HG02884 (cell line): ENCODE measurements at regions not wholly inside any gene's neighbourhood (a gene's known extent, or its start where the extent isn't known, plus 50 kb on each side); places are given as distances from the start of the nearest gene placed in this dataset.

Experiments used
- ATAC-seq: cut with Tn5 transposase; IDR thresholded peaks from one replicate; pipeline ENCODE4 v1.9.1; 2021; ENCODE audit warnings: mild to moderate bottlenecking, moderate library complexity; ENCODE audit not compliant: unreplicated experiment

DNA sequence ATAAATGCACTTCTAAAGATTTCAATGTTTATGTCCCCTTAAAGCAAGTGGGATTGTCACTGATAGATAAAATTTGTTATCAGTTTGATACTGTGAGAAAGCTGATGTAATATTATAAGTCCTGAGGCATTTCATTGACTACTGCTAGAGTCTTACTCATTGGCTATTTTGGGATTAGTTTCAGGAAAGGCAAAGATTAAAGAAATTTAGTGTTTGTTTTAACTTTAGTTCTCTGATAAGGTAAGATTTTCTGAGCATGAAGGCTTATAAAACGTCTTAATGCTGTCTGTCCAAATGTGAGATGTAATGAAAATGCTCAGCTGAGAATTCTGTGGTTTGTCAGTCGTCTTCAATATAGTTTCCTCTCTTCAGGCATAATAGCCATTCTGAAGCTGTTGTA lies 886.4 kb upstream of the CDH2 start:
- ATAC-seq = no peak

DNA sequence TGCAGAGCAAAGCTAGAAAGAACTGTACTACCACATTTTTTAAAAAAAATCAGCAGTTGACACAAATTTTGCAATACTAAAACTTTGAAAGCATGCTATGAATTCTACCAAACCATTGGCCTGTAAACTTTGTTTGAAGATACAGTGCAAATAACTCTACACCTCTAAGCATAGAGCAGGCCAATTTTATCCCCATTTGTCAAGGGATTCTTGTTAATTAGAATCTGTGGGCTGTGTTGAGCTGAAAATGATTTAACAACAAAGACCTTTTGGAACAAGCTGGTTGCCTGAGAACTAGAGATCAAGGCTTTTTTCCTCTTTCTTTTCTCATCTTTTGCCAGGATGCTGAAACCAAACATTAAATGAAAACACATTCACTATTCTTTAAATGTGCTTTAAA lies 886.0 kb upstream of the CDH2 start:
- ATAC-seq = no peak

DNA sequence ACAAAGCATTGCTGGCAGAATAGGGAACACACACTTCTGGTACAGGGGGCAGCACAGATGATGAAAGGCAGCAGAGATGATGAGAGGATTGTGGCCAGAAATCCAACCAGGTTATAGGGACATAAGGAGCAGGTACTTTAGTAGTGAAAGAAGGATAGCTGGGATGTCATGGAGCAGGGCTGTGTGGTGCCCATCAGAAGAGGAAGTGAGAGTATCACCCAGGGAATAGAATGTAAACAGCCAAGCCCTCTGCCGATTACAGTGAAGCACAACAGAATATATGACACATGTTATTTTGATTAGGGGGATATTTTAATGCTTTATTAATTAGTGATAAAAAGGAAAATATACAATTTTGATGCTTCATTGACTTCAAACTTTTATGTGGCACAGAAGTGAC lies 883.4 kb upstream of the CDH2 start:
- ATAC-seq = no peak

DNA sequence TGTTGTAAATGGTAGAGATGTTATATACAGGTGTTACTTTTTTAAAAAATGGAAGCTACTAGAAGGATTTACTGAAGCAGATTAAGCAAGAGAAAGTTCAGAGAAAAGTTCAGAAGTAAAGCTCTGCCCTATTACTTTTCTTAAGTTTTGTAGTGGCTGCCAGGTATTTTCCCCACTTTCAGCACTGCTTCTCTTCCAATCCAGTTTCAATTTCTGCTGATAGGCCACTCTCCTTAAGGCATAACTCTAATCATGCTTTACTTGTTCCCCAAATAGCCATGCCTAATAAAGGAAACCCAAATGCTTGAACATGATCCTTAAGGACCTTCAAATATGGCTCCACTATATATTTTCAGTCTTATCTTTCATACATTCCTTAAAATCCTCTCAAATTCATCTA lies 880.8 kb upstream of the CDH2 start:
- ATAC-seq = no peak

DNA sequence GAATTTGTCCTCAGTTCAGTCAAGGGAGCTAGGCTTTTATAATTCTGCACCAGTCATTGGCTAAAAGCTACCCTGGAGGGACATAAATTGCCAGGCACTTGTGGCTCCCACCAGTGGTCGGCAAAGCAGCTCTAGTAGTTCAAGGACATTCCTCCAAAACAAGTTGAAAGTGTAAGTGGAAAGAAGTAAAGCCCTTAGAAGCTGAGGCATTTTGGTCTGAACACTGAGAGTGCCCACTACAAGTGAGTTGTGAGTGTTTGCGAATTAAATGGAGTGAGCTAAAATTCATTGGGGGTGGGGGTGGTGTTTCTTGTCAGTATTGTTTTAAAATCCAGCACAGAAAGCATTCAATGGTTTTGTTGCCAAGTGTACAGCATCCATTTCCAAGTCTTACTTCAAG lies 879.9 kb upstream of the CDH2 start:
- no peak for ATAC-seq

DNA sequence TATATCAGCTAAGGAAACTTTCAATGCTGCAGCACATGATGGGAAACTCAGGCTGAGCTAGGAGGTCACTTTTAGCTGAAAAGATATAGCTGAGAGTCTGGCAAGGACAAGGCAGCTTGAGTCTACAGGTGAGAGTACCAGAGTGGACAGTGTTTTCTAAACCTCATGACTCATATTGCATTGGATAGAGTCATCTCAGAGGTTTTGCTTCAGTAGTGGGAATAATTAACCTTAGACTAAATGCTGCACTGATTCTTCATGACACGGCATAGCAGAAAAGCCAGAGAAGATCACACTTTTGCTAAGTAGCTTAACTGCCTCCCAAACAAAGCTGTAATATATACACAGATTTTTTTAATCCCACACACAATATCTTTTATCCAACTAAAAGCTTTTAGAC lies 865.0 kb upstream of the CDH2 start:
- no peak for ATAC-seq

DNA sequence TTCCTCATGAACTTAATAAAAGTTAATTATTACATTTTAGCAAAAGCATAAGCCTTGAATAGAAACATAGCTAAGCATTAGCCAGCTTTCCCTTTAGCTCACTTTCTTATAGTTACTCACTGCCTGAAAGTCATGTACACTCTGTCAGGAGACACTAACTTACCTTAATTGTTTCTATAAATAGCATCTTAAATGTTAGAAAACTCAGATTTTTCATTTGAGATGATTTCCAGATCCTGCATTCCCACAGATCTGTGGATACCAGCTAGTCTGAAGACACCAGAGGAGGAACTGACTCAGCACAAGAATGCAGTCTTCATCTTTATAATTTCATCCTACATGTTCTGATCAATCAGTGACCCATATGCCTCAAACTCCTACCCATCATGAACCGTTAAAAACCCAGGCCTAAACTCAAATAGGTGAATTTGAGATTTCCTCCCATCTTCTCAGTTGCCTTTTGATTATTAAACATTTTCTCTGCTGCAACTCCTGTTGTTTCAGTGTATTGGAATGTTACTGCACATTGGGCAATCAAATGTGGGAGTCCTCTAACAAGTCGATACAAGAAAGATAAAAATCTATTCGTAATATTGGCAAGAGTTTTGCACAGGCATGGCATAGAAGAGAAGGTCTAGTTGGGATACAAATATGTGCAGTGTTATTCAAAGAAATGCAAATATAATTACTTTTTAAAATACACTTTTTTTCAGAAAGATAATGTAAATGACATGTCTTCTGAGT lies 857.4 kb upstream of the CDH2 start:
- ATAC-seq = no peak

DNA sequence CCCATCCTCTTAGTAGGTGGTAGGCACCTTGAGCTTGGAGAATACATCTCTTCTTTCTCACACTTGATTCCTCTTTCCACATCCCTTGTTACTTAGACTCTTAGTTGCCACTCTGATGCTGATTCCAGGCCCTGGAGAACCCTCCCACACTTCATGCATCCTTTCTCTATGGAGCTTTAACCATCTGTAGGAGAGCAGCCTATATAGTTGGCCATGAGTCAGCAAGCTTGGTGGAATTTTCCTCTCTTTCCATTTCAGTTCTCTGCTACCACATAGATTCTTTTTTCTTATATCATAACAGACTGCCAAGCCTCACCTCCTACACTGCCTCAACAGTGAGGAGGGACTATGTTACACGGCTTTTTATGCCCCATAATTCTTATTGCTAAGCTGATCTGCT lies 851.6 kb upstream of the CDH2 start:
- ATAC-seq = no peak

DNA sequence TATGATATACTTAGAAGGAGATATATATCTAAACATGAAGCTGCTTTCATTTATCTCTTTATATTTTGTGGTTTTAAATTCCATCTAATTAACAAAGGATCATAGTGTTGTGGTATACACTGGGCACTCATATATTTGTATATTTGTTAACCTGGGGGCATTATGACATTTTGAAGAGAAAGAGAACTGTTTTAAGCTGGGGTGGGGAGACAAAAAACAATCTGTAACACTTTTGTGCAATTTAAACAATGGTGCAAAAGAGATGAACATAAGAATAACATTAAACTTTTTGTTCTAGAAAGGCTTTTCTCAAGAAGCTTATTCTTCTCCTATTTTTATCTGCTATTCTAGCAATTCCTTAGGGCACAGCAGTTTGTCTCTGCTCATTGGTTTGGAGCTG lies 842.0 kb upstream of the CDH2 start:
- ATAC-seq = no peak

DNA sequence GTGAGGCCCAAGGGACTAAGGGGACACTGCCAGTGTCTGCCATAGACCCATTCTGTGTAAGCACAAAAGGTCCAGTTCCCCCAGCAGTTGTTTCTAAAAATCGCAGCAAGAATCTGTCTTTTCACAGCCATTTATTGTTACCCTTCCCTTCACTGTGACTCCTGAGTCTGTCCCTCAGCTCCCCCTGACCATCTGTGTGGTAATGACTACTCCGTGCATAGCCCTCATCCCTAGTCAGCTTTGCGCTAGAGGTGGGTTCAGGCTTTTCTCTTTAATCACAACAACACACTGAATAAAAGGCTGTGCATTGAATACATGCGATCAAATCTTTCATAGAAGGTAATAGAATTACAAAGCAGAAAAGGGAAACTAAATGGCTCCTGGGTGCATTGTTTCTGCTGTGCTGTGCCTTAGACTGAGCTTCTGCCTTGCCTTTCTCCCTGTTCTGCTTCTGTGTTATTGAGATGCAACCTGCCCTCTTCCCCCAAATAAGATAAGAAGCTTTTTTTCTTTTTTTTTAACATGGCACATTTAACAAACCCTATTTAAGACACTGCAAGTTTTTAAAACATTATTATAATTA lies 836.0 kb upstream of the CDH2 start:
- ATAC-seq = no peak

DNA sequence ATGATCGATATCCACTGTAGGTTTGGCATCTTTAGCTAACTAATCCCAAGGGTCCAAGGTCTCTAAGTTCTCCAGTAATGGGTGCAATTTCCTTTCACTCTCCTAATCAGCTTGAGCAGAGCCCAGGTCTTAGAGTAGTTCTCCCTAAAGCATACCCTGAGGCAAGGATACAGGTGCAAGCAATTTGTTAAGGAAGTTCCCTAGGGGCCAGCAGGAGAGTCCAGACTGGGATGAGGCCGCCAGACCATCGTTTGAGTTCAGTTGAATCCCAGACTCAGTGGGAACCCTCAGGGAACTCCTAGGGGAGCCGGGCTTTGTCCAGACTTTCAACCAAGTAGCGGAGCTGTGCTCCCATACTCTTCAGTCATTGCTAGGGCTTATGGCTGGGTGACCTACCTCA lies 835.4 kb upstream of the CDH2 start:
- no peak for ATAC-seq

DNA sequence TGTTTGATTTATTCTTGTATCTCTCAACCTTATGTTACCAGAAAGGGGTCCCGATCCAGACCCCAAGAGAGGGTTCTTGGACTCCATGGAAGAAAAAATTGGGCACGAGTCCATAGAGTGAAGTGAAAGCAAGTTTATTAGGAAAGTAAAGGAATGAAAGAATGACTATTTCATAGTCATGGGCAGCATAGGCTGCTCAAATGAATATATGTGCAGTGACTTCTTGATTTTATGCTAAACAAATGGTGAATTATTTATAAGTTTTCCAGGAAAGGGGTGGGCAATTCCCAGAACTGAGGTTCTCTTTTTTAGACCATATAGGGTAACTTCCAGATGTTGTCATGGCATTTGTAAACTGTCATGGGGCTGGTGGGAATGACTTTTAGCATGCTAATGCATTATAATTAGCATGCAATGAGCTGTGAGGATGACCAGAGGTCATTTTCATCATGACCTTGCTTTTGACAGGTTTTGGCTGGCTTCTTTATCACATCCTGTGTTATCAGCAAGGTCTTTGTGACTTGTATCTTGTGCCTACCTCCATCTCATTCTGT lies 832.4 kb upstream of the CDH2 start:
- ATAC-seq = no peak

DNA sequence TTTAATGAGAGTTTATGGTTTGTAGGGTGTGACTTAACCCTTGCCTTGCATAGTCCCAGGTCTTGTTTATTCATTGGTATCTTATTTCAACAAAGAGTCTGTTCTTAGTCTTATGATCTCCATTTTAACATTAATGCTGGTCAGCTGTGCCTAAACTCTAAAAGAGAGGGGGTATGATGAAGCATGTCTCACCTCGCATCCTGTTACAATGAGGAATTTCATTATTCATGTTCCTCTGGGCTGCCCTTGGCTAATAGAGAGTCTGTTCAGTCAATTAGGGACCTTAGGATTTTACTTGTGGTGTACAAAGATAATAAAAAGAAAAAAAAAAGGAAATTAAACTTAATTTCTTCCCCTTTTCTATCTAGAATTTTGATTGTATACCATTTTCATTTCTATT lies 831.9 kb upstream of the CDH2 start:
- ATAC-seq = no peak

DNA sequence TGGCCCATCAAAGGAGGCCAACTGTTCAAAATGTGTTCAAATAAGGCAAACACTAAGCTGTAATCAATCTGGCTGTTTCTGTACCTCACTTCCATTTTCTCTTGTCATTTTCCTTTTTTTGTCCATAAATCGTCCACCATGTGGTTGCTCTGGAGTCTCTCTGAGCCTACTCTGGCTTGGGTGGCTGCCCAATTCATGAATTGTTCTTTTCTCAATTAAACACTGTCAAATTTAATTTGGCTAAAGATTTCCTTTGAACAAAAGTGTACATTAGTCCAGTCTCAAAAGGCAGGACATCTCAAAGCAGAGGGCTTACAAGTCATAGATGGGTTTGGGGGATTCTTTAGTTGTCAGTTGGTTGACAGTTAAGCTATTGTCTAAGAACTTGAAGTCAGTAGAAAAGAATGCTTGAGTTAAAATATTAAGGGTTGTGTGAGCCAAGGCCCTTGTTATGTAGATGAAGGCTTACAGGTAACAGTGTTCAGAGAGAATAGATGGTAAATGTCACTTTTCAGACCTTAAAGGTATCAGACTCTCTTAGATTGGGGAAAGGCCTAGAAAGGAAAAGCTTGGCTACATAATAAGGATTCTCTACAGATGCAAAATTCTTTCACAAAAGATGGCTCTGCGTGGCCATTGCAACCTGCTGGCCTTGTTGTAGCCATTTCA lies 831.2 kb upstream of the CDH2 start:
- no peak for ATAC-seq

DNA sequence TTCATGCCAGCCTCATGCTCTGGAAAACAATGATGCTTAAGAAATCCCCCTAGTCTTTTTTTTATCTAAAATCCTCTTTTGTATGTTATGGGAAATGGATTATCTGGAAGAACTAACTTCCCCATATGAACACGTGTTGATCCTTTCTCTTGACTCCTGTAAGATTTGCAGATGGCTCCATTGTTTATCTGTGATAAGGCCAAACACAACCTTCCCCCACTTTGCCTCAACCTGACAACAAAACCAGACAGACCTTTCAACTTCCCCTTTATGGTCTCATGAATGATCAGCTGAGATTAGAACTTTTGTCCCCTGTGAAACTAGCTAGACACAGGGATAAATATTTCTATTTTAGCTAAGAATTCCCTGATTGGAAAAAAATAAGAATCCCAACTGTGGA lies 828.0 kb upstream of the CDH2 start:
- no peak for ATAC-seq

DNA sequence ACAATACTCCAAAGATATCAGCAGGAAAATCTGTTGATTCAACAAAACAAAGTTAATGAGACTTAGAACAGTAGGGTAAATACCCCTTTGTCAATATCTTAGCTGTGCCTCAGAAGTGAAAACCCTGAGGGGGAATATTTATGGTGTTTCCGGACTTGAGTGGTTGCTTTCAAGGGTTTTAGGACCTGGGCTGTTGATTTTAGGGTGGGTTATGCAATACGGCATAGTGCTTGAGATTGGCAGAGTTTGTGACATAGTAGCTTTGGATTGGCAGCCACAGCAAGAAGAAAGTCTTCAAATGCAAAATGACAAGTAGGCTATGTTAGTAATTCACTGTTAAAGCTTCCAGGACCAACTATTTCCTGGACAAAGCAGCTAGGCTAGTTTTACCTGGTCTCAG lies 826.3 kb upstream of the CDH2 start:
- ATAC-seq = no peak

DNA sequence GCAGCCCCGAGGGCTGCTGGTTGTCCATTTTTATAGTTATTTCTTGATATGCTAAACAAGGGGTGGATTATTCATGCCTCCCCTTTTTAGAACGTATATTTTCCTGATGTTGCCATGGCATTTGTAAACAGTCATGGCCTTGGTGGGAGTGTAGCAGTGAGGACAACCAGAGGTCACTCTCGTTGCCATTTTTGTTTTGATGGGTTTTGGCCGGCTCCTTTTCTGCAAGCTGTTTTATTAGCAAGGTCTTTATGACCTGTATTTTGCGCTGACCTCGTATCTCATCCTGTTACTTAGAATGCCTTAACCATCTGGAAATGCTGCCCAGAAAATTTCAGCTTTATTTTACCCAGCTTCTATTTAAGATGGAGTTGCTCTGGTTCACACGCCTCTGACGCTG lies 825.8 kb upstream of the CDH2 start:
- no peak for ATAC-seq

DNA sequence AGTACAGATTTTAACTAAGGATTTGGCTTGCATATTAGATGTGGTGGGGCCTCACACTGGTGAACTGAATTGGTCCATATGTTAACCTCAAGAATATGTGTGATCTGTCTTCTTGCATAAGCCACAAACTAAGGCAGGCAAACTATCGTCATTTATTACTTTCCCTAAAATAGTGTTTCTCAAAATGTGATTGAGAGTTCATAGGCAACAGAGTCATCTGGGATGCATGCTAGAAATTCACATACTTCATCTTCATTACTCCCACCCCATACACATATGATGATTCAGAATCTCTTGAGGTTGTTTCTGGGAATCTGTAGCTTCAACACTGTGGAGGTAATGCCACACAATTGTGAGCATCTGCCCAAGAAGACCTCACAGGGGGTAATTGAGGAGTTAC lies 822.8 kb upstream of the CDH2 start:
- ATAC-seq = no peak

DNA sequence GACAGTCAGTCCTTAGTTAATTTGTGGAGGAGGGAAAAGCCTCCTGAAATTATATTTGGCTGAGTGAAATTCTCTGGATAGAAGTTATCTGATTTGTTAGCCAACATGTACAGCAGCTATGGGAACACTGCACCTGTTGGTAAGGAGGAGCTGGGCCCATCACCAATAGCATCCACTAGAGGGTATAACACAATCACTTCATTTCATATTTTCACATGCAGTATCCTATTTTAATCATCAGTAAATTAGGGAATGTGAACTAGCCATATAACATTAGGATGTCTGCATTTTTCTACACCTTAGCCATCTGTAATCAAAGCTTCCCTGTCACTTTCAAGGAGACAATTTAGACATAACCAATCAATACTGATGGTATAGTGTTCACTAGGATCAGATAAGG lies 818.4 kb upstream of the CDH2 start:
- no peak for ATAC-seq

DNA sequence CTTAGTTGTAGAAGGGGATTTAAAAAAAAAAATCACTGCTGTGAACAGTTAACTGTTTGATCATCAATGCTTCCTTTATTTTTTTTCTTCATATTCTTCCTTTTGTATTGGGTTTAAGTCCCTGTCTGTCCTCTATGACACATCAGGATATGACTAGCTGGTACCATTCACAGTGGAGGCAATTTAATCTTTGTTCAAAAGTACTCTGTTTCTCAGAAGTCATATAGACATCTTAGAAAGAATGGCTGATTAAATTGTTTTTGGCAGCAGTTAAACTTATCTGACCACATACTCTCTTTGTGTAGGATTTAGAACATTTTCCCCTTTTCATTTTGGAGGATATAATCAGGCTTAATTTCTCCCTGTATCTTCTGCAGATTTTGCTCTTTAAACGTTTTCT lies 807.8 kb upstream of the CDH2 start:
- no peak for ATAC-seq

DNA sequence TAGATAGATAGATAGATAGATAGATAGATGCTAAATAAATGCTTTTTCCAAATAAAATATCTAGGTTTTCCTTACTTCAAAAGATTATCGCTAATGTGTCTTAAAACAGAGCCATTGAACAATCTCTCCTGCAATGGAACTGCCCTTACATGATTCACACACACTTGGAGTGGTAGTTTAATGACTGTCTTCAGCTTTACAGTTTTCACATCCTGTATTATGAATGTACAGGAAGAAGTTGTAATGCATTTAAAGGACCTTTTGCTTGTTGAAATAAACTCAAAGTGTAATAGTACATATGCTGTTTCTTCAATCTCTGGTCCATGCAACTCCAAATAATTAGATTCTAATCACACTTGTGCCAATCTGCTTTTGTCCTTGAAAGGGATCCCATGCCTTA lies 797.6 kb upstream of the CDH2 start:
- ATAC-seq = no peak

DNA sequence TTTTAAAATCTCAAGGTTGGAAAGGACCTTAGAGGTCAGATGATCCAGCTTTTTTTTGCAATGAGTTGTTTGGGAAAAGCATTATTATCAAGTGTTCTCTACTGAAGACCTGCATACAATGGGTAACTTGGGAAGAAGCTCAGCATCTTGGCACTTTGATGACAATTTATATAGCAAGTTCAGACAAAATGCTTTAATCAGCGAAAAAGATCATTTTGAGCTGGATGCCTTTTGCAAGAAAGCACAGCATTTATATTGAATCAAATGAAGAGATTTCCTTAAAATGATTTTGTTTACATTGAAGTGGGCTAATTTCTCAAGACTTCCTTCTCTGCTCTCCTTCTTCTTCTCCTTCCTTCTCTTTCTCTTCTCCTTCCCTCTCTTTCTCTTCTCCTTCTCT lies 796.4 kb upstream of the CDH2 start:
- no peak for ATAC-seq
